ENCODE measurements at regions not wholly inside any gene's neighbourhood (a gene's known extent, or its start where the extent isn't known, plus 50 kb on each side); places are given as distances from the start of the nearest gene placed in this dataset.

DNA sequence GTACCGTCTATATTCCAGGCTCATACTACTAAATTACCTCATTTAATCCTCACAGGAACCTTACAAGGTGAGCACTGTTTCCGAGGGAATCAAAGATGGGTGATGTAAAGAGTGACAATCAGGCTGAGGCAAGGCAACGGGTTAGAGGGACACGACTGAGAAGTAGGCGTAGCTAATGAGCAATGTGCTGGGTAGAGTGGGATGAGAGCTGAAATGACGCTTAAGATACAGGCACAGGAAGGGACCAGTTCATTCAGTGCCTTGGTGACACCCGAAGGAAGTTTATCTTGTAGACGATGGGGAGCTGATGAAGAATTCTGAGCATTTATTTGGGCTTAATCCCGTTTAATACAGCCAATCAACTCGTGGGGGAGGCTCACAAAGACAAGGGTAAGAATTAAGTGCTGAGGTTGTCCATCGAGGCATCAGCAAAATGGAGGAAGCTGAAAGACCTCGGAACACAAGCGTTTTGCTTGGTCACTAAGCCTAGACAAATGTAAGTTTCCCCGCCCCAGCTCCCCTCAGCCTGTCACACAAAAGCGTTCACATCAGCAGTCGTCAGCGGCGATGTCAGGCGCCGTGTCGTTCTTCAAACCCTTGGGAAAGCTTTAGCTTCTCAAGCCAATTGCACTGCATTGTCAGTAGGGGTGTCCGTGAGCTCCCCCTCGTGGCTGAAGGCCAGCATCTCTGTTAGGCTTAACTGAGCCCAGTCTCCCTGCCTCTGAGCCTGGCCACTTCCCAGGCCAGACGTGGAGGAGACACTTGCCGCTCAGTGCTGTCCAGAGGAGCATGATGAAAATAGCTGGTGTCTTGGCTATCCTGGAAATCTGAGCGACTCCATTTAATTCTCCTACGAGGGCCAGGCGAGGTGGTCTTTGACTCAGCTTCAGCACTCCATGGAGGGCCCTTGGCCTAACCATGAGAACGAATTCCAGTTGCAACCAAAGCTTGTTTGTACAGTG, 288.5 kb upstream of the G2E3 start:
- TF ChIP-seq POLR2A (IDR thresholded peaks at IDR 0.05) = no peak
- TF ChIP-seq, protein P1, sequence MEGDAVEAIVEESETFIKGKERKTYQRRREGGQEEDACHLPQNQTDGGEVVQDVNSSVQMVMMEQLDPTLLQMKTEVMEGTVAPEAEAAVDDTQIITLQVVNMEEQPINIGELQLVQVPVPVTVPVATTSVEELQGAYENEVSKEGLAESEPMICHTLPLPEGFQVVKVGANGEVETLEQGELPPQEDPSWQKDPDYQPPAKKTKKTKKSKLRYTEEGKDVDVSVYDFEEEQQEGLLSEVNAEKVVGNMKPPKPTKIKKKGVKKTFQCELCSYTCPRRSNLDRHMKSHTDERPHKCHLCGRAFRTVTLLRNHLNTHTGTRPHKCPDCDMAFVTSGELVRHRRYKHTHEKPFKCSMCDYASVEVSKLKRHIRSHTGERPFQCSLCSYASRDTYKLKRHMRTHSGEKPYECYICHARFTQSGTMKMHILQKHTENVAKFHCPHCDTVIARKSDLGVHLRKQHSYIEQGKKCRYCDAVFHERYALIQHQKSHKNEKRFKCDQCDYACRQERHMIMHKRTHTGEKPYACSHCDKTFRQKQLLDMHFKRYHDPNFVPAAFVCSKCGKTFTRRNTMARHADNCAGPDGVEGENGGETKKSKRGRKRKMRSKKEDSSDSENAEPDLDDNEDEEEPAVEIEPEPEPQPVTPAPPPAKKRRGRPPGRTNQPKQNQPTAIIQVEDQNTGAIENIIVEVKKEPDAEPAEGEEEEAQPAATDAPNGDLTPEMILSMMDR (IDR thresholded peaks at IDR 0.05) = peak; percentile 71 to 91 (median 80)
- Histone ChIP-seq H3K36me3 (no peaks in the 10 kb centered on the region), H3K4me3 (replicated peaks in 1 of 3) (no peak overlapping the region), H3K4me1 (no peaks in the 10 kb centered on the region), H3K9me3 (no peaks in the 10 kb centered on the region), H3K27ac (no peak overlapping the region), H3K27me3 (no peaks in the 10 kb centered on the region)
- DNase-seq = peak; percentile 86 to 94
- WGBS, 2 donors = 27 to 32% methylated on average over 25 to 29 of the region's 29 CpGs
- intact Hi-C loops (cut with DNase I) = no loop called here

DNA sequence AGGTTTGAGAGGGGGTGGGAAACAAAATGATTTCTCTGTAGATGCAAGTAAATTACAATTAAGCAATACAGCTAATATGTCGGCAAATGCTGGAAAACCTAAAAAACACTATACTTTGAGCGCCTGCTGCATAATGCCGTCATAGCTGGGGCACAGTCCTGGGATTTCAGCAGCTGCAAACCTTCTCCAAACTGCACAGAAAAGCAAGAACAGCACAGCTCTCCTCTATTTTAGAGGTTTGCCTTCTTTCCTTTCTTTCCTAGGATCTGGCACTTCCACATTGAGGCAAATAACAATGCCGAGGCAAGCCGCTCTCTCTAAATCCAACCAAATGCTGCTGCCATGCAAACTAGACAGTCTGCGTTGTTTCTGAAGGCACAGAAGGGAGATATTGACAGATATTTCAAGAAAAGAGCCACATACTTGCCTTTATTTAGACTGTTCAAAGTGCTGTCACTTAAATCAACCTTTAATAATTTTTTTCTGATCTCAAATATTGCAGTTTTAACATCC, 287.1 kb upstream of the G2E3 start:
- Histone ChIP-seq H3K9me3 (no peaks in the 10 kb centered on the region), H3K36me3 (no peaks in the 10 kb centered on the region), H3K4me3 (replicated peaks in 1 of 3) (no peak overlapping the region), H3K27me3 (no peaks in the 10 kb centered on the region), H3K4me1 (no peaks in the 10 kb centered on the region), H3K27ac (no peak overlapping the region)
- WGBS, 2 donors = 81 to 93% methylated on average over 6 of the region's 6 CpGs
- intact Hi-C loops (cut with DNase I) = no loop called here
- TF ChIP-seq POLR2A (IDR thresholded peaks at IDR 0.05) = no peak
- TF ChIP-seq, protein P1 (IDR thresholded peaks at IDR 0.05) = no peak
- no peak for DNase-seq

- WGBS, 2 donors = 84 to 86% methylated on average over 14 of the region's 14 CpGs
- intact Hi-C loops (cut with DNase I) = no loop called here
Measured at GRCh38 chr14:30272848-30273832, 285.8 kb upstream of the G2E3 start.

DNA sequence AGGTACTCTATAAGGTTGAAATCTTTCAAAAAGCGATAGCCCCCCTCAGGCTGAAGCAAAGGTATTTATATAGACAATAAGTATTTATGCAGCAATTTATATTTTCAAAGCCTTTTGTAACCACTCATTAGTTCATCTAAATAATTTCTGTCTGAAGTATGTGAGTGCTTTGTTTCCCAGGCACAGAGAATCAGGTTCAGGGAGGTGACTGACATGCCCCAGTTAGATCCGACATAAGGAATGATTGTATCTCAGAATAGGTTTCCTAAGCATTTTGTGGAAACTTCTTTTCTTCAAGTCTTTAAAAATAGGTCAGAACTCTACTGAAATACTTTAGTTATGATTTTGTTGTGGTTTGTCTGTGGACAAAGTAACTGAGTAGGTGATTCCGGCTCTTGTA, 283.4 kb upstream of the G2E3 start:
- H3K27me3 ChIP-seq = no peaks in the 10 kb centered on the region
- H3K9me3 ChIP-seq = no peaks in the 10 kb centered on the region
- H3K36me3 ChIP-seq = no peaks in the 10 kb centered on the region
- 90 to 98% methylated on average over 3 of the region's 3 CpGs for WGBS, 2 donors
- intact Hi-C loops (cut with DNase I) = no loop called here
- no peaks in the 10 kb centered on the region for H3K4me1 ChIP-seq
- TF ChIP-seq POLR2A (IDR thresholded peaks at IDR 0.05) = no peak
- TF ChIP-seq, protein P1 (IDR thresholded peaks at IDR 0.05) = no peak
- H3K27ac ChIP-seq = no peak overlapping the region
- H3K4me3 ChIP-seq (replicated peaks in 1 of 3) = no peak overlapping the region
- no peak for DNase-seq

More at GRCh38 chr14:30272848-30273832, 285.8 kb upstream of the G2E3 start:
- Histone ChIP-seq H3K27ac (no peak overlapping the region), H3K9me3 (no peaks in the 10 kb centered on the region), H3K27me3 (no peaks in the 10 kb centered on the region), H3K4me3 (replicated peaks in 1 of 3) (no peak overlapping the region), H3K4me1 (no peaks in the 10 kb centered on the region), H3K36me3 (no peaks in the 10 kb centered on the region)
- TF ChIP-seq, protein P1 (IDR thresholded peaks at IDR 0.05) = no peak
- no peak for TF ChIP-seq POLR2A (IDR thresholded peaks at IDR 0.05)
- DNase-seq = no peak
